NCI-H1105 (cell line): ENCODE measurements at regions not wholly inside any gene's neighbourhood (a gene's known extent, or its start where the extent isn't known, plus 50 kb on each side); places are given as distances from the start of the nearest gene placed in this dataset.

ENCODE experiments used
- DNase-seq: peaks from one replicate; lab custom pipeline; 2025; lab: John Stamatoyannopoulos, UW

DNA sequence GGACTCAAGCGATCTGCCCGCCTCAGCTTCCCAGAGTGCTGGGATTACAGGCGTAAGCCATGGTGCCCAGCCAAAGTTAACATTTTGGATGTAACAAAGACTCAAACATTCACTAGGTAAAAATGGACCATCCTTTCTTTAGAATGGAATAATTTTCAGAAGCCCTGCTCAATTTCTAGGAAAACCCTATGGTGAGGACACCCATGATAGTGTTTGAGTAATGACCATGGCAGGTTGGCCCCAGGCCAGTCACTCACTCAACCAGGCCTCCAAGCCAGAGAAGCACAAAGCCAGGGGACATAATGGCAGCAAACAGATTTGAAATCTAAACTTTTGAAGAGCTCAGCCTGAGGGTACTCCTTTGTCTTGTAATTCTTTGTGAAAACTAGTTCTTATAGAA is 59.9 kb upstream of the GPR6 start:
- no peak for DNase-seq

- no peak for DNase-seq
These were observed 57.2 kb upstream of the GPR6 start for GRCh38 chr6:109920911-109921310.

- no peak for DNase-seq
These were observed 55.3 kb upstream of the GPR6 start for GRCh38 chr6:109922851-109923250.

GRCh38 chr6:109925075-109925474 is 53.0 kb upstream of the GPR6 start:
- peak; percentile 38 for DNase-seq

DNA sequence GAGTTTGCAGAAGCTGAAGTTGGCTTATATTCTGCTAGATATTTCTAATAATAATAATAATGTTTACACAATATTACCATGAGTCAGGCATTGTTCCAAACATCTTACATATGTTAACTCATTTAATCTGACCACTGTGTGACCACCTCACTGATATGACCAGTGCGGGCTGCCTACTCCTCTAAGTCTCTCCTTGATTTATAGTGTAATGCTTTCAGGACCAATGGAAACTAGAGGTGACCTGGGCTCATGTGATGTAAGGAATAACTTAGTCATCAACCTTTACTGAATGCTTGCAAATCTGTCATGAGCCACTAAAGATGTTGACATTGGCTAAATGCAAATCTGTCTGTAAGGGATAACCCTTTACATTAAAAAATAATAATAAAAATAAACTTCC is 51.1 kb upstream of the GPR6 start:
- no peak for DNase-seq
